ENCODE measurements at regions not wholly inside any gene's neighbourhood (a gene's known extent, or its start where the extent isn't known, plus 50 kb on each side); places are given as distances from the start of the nearest gene placed in this dataset.

DNA sequence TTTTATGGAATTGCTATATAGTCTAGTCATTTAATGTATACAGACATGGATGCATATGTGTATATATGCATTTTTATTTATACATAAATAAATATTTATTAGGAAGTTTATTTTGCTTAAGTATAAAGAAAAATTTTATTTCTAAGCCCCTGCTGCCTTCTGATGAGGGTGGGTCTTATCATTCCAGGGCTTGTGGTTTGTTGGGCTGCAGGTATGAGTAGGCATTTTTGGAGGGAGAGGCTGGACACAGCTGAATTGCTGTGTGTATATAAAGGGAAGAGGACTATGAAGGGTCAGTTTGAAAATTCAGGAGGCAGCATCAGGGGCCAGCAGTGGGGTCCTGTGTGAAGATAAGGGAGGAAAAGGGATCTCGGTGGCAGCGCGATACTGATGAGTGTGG lies 189.4 kb downstream of the TMEM182 start:
- H3K27ac ChIP-seq = no peak overlapping the region
- TF ChIP-seq, protein P1, sequence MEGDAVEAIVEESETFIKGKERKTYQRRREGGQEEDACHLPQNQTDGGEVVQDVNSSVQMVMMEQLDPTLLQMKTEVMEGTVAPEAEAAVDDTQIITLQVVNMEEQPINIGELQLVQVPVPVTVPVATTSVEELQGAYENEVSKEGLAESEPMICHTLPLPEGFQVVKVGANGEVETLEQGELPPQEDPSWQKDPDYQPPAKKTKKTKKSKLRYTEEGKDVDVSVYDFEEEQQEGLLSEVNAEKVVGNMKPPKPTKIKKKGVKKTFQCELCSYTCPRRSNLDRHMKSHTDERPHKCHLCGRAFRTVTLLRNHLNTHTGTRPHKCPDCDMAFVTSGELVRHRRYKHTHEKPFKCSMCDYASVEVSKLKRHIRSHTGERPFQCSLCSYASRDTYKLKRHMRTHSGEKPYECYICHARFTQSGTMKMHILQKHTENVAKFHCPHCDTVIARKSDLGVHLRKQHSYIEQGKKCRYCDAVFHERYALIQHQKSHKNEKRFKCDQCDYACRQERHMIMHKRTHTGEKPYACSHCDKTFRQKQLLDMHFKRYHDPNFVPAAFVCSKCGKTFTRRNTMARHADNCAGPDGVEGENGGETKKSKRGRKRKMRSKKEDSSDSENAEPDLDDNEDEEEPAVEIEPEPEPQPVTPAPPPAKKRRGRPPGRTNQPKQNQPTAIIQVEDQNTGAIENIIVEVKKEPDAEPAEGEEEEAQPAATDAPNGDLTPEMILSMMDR (conservative IDR thresholded peaks at IDR 0.05) = no peak

DNA sequence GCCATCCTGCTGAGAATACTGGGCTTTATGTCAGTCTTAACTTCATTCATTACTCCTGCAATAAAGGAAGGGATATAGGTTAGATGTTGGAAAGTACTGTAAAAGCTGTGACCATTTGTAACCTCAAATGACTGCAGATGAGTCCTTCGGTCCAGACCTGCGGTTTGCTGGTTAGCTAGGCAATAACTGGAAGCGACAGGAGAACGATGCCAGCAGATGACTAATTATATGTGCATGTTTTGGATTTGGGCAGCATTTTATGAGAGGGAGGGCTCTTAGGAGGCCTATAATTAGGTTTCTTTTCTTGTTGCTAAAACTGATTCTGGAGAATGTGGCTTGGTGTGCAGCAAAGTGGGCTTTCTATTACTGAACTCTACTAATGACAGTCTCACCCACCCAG lies 205.6 kb downstream of the TMEM182 start:
- TF ChIP-seq, protein P1 (conservative IDR thresholded peaks at IDR 0.05) = no peak
- no peak overlapping the region for H3K27ac ChIP-seq

DNA sequence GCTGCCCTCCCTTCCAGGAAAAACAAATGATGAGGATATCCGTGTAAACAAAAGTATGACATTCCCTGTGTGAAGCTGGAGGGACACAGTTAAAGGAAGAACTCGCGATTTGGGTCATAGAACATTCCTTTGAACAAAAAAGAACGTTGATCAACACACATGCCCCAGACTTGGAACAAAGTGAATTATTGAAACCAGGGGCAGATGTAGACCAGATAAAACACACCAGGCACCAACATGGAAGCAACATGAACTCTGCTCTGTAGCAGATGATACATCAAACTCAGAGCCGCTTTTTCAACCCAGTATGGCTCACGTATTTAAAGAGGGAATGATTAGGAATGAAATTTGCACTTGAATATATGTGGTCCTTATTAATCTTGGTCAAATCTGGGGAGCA lies 206.5 kb downstream of the TMEM182 start:
- no peak overlapping the region for H3K27ac ChIP-seq
- TF ChIP-seq, protein P1 (conservative IDR thresholded peaks at IDR 0.05) = no peak

DNA sequence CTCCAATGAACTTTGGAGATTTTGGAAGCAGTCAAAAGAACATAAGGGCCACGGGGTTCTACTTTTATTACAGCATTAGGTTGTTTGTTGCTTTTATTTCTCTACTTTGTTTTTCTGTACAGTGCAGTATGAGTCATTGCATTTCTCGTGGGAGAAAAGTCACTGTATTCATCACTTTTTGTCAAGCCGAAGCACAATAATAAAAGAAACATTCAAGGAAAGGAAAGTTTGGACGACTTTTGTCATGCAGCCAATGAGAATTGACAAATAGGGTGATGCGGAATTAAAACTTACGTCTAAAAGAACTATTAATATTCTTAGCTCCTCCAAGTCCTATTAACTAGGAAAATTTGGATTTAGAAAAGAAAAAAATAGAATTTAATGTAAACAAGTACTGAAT lies 209.9 kb downstream of the TMEM182 start:
- no peak overlapping the region for H3K27ac ChIP-seq
- TF ChIP-seq, protein P1 (conservative IDR thresholded peaks at IDR 0.05) = no peak

- TF ChIP-seq, protein P1 (conservative IDR thresholded peaks at IDR 0.05) = peak; percentile 93
- no peak overlapping the region for H3K27ac ChIP-seq
These were observed 214.5 kb downstream of the TMEM182 start for GRCh38 chr2:102975996-102976975.

DNA sequence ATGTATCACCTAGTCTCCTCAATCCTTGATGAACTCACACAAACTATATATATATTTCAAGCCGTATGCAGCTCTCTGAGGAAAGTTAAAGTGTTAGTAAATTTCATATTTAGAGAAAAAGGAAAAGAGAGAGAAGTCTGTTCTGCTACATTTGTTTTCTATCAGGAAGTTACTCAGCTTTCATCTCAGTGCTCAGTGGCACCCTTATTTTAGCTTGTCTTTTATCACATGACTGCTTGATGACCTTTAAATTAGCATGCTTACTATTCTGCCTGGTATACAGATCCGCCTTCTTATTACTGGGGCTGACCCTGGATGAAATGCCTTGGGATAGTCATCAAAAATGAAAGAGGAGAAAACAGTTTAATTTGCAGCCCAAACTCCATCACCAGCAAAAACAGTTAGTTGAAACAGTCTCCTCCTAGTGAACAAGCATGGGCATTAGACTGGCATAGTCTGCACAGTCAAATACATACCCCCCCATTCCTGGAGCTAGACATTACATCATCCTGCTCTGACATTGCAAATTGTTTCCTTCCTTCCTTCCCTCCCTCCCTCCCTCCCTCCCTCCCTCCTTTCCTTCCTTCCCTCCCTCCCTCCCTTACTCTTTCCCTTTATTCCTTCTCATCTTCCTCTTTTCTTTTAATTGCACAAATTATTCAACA lies 215.7 kb downstream of the TMEM182 start:
- TF ChIP-seq, protein P1 (conservative IDR thresholded peaks at IDR 0.05) = no peak

GRCh38 chr2:102978091-102978490 lies 216.3 kb downstream of the TMEM182 start:
- H3K27ac ChIP-seq = no peak overlapping the region
- TF ChIP-seq, protein P1 (conservative IDR thresholded peaks at IDR 0.05) = no peak

More for the DNA sequence above, 215.7 kb downstream of the TMEM182 start:
- H3K27ac ChIP-seq = no peak overlapping the region
